ENCODE measurements at regions not wholly inside any gene's neighbourhood (a gene's known extent, or its start where the extent isn't known, plus 50 kb on each side); places are given as distances from the start of the nearest gene placed in this dataset.

DNA sequence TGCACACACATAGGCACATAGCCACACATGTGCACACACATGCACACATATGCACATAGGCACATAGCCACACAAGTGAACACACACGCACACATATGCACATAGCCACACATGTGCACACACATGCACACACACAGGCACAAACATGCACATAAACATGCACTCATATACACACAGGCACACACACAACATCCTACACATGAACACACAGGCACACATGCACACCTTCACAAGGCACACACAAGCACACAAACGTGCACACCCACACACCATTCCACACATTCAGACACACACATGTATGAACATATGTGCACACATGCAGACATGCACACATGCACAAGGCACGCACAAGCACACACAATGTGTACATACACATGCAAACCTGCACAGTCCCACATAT is 484.7 kb downstream of the IRX1 start:
- TF ChIP-seq TCF7L2 (IDR thresholded peaks at IDR 0.05; ENCODE audit: borderline replicate concordance, low read depth, low read length) (no peak), WT1 (tag by site-specific recombination; IDR thresholded peaks at IDR 0.05) (no peak), ZNF701 (tag by site-specific recombination; IDR thresholded peaks at IDR 0.05) (no peak)
- TF ChIP-seq, protein P1, sequence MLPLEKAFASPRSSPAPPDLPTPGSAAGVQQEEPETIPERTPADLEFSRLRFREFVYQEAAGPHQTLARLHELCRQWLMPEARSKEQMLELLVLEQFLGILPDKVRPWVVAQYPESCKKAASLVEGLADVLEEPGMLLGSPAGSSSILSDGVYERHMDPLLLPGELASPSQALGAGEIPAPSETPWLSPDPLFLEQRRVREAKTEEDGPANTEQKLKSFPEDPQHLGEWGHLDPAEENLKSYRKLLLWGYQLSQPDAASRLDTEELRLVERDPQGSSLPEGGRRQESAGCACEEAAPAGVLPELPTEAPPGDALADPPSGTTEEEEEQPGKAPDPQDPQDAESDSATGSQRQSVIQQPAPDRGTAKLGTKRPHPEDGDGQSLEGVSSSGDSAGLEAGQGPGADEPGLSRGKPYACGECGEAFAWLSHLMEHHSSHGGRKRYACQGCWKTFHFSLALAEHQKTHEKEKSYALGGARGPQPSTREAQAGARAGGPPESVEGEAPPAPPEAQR (tag by site-specific recombination; IDR thresholded peaks at IDR 0.05) = no peak
- TF ChIP-seq, protein P2, sequence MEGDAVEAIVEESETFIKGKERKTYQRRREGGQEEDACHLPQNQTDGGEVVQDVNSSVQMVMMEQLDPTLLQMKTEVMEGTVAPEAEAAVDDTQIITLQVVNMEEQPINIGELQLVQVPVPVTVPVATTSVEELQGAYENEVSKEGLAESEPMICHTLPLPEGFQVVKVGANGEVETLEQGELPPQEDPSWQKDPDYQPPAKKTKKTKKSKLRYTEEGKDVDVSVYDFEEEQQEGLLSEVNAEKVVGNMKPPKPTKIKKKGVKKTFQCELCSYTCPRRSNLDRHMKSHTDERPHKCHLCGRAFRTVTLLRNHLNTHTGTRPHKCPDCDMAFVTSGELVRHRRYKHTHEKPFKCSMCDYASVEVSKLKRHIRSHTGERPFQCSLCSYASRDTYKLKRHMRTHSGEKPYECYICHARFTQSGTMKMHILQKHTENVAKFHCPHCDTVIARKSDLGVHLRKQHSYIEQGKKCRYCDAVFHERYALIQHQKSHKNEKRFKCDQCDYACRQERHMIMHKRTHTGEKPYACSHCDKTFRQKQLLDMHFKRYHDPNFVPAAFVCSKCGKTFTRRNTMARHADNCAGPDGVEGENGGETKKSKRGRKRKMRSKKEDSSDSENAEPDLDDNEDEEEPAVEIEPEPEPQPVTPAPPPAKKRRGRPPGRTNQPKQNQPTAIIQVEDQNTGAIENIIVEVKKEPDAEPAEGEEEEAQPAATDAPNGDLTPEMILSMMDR (tag by site-specific recombination; IDR thresholded peaks at IDR 0.05) = no peak
